ENCODE measurements at regions not wholly inside any gene's neighbourhood (a gene's known extent, or its start where the extent isn't known, plus 50 kb on each side); places are given as distances from the start of the nearest gene placed in this dataset.

- TF ChIP-seq CTCF (conservative IDR thresholded peaks at IDR 0.05; ENCODE audit: low read depth, low read length) = no peak
- no peak for TF ChIP-seq EZH2 (IDR thresholded peaks at IDR 0.05; ENCODE audit: low read length, unreplicated experiment)
Observed at GRCh38 chr11:91174734-91175133, 951.9 kb upstream of the CHORDC1 start.
